Endothelial cell of umbilical vein (primary cell): ENCODE measurements at regions not wholly inside any gene's neighbourhood (a gene's known extent, or its start where the extent isn't known, plus 50 kb on each side); places are given as distances from the start of the nearest gene placed in this dataset.

ENCODE experiments used
- CTCF ChIP-seq, 2 donors: IDR thresholded peaks; 1 replicate in 1 of 2; 2 replicates in 1 of 2; pipeline ENCODE4 v1.5.1; 2011; ENCODE audit warnings: low read length in 2 of 2, mild to moderate bottlenecking in 2 of 2, moderate library complexity in 2 of 2, control low read depth in 1 of 2, inconsistent platforms in 1 of 2, low read depth in 1 of 2; ENCODE audit not compliant: insufficient read depth in 1 of 2; ENCODE audit errors: extremely low read depth in 1 of 2
- FOS ChIP-seq: IDR thresholded peaks from 2 replicates; pipeline ENCODE4 v1.6.1; 2011; ENCODE audit warnings: mild to moderate bottlenecking, low read length, moderate library complexity, borderline replicate concordance; ENCODE audit not compliant: insufficient read depth
- POLR2A ChIP-seq: IDR thresholded peaks from 2 replicates; pipeline ENCODE4 v1.6.1; 2012; ENCODE audit warnings: low read depth, mild to moderate bottlenecking, control low read depth, low read length
- POLR2AphosphoS5 ChIP-seq: IDR thresholded peaks from 2 replicates; pipeline ENCODE4 v1.6.1; 2012; ENCODE audit warnings: low read depth, mild to moderate bottlenecking, control low read depth, low read length, moderate library complexity; ENCODE audit not compliant: insufficient read depth

GRCh38 chr2:65804777-65805176, 372.4 kb upstream of the SPRED2 start:
- TF ChIP-seq CTCF (IDR thresholded peaks at IDR 0.05; ENCODE audit: extremely low read depth in 1 of 2, insufficient read depth in 1 of 2, low read depth in 1 of 2, low read length in 2 of 2), result no peak
- TF ChIP-seq POLR2A, result no peak
- no peak for TF ChIP-seq FOS
- TF ChIP-seq POLR2AphosphoS5, result no peak
